ENCODE measurements at regions not wholly inside any gene's neighbourhood (a gene's known extent, or its start where the extent isn't known, plus 50 kb on each side); places are given as distances from the start of the nearest gene placed in this dataset.

DNA sequence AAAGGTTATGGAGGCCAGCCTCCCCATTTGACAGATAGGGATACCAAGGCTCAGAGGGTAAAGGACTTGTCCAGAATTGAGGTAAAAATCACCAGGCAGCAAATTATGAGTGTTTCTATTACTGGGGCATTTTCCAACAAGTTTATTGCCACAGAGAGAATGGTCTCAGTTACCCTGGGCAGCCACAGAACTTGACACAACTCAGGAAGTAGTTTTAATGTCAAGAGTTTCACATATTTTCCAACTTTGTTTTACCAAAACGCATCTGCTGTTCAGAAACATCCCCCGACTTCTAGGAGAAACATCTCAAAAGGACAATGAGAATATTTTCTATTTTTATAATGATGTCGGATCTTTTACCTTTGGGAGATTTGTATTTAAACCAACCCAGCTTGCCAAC is 107.5 kb upstream of the MRPS22 start:
- TF ChIP-seq, protein P1, sequence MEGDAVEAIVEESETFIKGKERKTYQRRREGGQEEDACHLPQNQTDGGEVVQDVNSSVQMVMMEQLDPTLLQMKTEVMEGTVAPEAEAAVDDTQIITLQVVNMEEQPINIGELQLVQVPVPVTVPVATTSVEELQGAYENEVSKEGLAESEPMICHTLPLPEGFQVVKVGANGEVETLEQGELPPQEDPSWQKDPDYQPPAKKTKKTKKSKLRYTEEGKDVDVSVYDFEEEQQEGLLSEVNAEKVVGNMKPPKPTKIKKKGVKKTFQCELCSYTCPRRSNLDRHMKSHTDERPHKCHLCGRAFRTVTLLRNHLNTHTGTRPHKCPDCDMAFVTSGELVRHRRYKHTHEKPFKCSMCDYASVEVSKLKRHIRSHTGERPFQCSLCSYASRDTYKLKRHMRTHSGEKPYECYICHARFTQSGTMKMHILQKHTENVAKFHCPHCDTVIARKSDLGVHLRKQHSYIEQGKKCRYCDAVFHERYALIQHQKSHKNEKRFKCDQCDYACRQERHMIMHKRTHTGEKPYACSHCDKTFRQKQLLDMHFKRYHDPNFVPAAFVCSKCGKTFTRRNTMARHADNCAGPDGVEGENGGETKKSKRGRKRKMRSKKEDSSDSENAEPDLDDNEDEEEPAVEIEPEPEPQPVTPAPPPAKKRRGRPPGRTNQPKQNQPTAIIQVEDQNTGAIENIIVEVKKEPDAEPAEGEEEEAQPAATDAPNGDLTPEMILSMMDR (conservative IDR thresholded peaks at IDR 0.05) = no peak
- TF ChIP-seq EZH2 (IDR thresholded peaks at IDR 0.05; ENCODE audit: low read depth) = no peak

All from PC-9 (cell line).